H1 (cell line): ENCODE measurements at regions not wholly inside any gene's neighbourhood (a gene's known extent, or its start where the extent isn't known, plus 50 kb on each side); places are given as distances from the start of the nearest gene placed in this dataset.

Source experiments
- CTCF ChIA-PET: fragments of 300-600 bp; sonication (Branson Sonifier 250); formaldehyde crosslinking; loops from one replicate; lab custom pipeline; 2021; ENCODE audit not compliant: partially characterized antibody; lab: Charles Lee
- POLR2A ChIA-PET: fragments of 300-600 bp; sonication (Branson Sonifier 250); formaldehyde crosslinking; loops from one replicate; lab custom pipeline; 2021; ENCODE audit warnings: inconsistent platforms; ENCODE audit not compliant: partially characterized antibody; lab: Charles Lee
- DNase-seq, 2 experiments: peaks; one replicate each; pipeline versions ENCODE4 v3.0.0 to v3.0.0-alpha.2; 2010 to 2022; ENCODE audit warnings: low spot score in 2 of 2, low read depth in 1 of 2, mixed read lengths in 1 of 2
- FAIRE-seq: peaks from 2 replicates; lab custom pipeline; 2011; peaks lifted over from hg19 to GRCh38; lab: Jason Lieb, UNC
- H2AFZ ChIP-seq: 2 replicates; pipeline ENCODE4 v1.8.1; 2012; ENCODE audit warnings: low read length, inconsistent platforms
- H2AK5ac ChIP-seq: 2 replicates; pipeline ENCODE4 v1.6.1; 2013; ENCODE audit warnings: low read depth, low read length
- H2BK120ac ChIP-seq: replicated peaks from 2 replicates; pipeline ENCODE3; 2013; ENCODE audit warnings: low read depth, low read length, inconsistent platforms
- H2BK12ac ChIP-seq: 2 replicates; pipeline ENCODE4 v1.6.1; 2013; ENCODE audit warnings: low read depth, low read length
- H2BK15ac ChIP-seq: 2 replicates; pipeline ENCODE4 v1.6.1; 2013; ENCODE audit warnings: low read length
- H2BK20ac ChIP-seq: 2 replicates; pipeline ENCODE4 v1.6.1; 2013; ENCODE audit warnings: low read length
- H2BK5ac ChIP-seq: 2 replicates; pipeline ENCODE4 v1.6.1; 2013; ENCODE audit warnings: low read depth, low read length
- H3K14ac ChIP-seq: 2 replicates; pipeline ENCODE4 v1.6.1; 2013; ENCODE audit warnings: inconsistent platforms; ENCODE audit not compliant: insufficient read length
- H3K18ac ChIP-seq: 2 replicates; pipeline ENCODE4 v1.6.1; 2013; ENCODE audit warnings: low read length; ENCODE audit errors: extremely low read depth
- H3K23ac ChIP-seq: 2 replicates; pipeline ENCODE4 v1.6.1; 2013; ENCODE audit warnings: inconsistent platforms; ENCODE audit not compliant: insufficient read length
- H3K23me2 ChIP-seq: 2 replicates; pipeline ENCODE4 v1.6.1; 2013; ENCODE audit warnings: low read depth, low read length
- H3K27ac ChIP-seq: 2 replicates; pipeline ENCODE4 v1.6.1; 2011; ENCODE audit warnings: low read depth, low read length, inconsistent platforms
- H3K27me3 ChIP-seq, 4 experiments: replicated peaks in 1 of 4; 1 replicate in 1 of 4; 2 replicates in 3 of 4; pipeline versions ENCODE4 v1.6.1 to v1.8.1; 2011 to 2013; ENCODE audit warnings: low read length in 3 of 4, mild to moderate bottlenecking in 3 of 4, inconsistent platforms in 2 of 4, mixed read lengths in 2 of 4, moderate library complexity in 1 of 4; ENCODE audit not compliant: control insufficient read depth in 3 of 4, insufficient read depth in 3 of 4; ENCODE audit errors: extremely low read depth in 1 of 4
- H3K36me3 ChIP-seq, 4 experiments: 2 replicates each; pipeline versions ENCODE4 v1.6.1 to v1.8.1; 2011 to 2013; ENCODE audit warnings: mild to moderate bottlenecking in 4 of 4, low read length in 3 of 4, moderate library complexity in 2 of 4, control low read depth in 1 of 4, inconsistent platforms in 1 of 4; ENCODE audit not compliant: insufficient read depth in 4 of 4, control insufficient read depth in 2 of 4
- H3K4ac ChIP-seq: replicated peaks from 2 replicates; pipeline ENCODE3; 2013; ENCODE audit warnings: low read length, low read depth, mixed read lengths, inconsistent platforms; ENCODE audit not compliant: insufficient read length
- H3K4me1 ChIP-seq, 4 experiments: replicated peaks in 1 of 4; 1 replicate in 1 of 4; 2 replicates in 3 of 4; pipeline versions ENCODE4 v1.6.1 to v1.8.1; 2011 to 2013; ENCODE audit warnings: low read length in 3 of 4, inconsistent platforms in 2 of 4, mixed read lengths in 1 of 4; ENCODE audit not compliant: insufficient read depth in 4 of 4, control insufficient read depth in 3 of 4
- H3K4me2 ChIP-seq, 2 experiments: 2 replicates each; pipeline versions ENCODE4 v1.6.1 to v1.8.1; 2011 to 2013; ENCODE audit warnings: low read depth in 2 of 2, low read length in 2 of 2, control low read depth in 1 of 2, inconsistent platforms in 1 of 2, mild to moderate bottlenecking in 1 of 2; ENCODE audit not compliant: insufficient read depth in 1 of 2
- H3K4me3 ChIP-seq, 4 experiments: fragments of 200-600, 300-600 bp in 1 of 4; sonication (generic), shearing (Covaris generic), sonication (Bioruptor Twin) in 1 of 4; 2 replicates each; pipeline versions ENCODE4 v1.5.1 to v1.8.1; 2011 to 2016; ENCODE audit warnings: low read length in 4 of 4, low read depth in 3 of 4, control low read depth in 2 of 4, inconsistent platforms in 2 of 4, mild to moderate bottlenecking in 2 of 4, mixed read lengths in 1 of 4, moderate library complexity in 1 of 4; ENCODE audit not compliant: insufficient read depth in 2 of 4; ENCODE audit errors: extremely low read depth in 1 of 4
- H3K56ac ChIP-seq: replicated peaks from 2 replicates; pipeline ENCODE3; 2013; ENCODE audit warnings: low read depth, mild to moderate bottlenecking, mixed read lengths, low read length, inconsistent platforms; ENCODE audit not compliant: insufficient read length
- H3K79me1 ChIP-seq: 2 replicates; pipeline ENCODE4 v1.6.1; 2013; ENCODE audit warnings: low read depth, low read length, control low read depth
- H3K79me2 ChIP-seq, 2 experiments: 2 replicates each; pipeline versions ENCODE4 v1.6.1 to v1.8.1; 2012 to 2013; ENCODE audit warnings: low read length in 2 of 2, mild to moderate bottlenecking in 2 of 2, inconsistent platforms in 1 of 2; ENCODE audit not compliant: insufficient read depth in 2 of 2, control insufficient read depth in 1 of 2
- H3K9ac ChIP-seq, 4 experiments: replicated peaks in 1 of 4; 1 replicate in 1 of 4; 2 replicates in 3 of 4; pipeline versions ENCODE4 v1.6.1 to v1.8.1; 2011 to 2013; ENCODE audit warnings: low read depth in 3 of 4, low read length in 3 of 4, control low read depth in 2 of 4, mild to moderate bottlenecking in 2 of 4, moderate library complexity in 2 of 4, inconsistent platforms in 1 of 4; ENCODE audit errors: extremely low read depth in 1 of 4
- H3K9me3 ChIP-seq, 2 experiments: 2 replicates each; pipeline versions ENCODE4 v1.6.1 to v1.8.1; 2012 to 2013; ENCODE audit warnings: mild to moderate bottlenecking in 2 of 2, moderate library complexity in 2 of 2, control low read depth in 1 of 2, inconsistent platforms in 1 of 2, low read depth in 1 of 2, low read length in 1 of 2, mixed read lengths in 1 of 2; ENCODE audit not compliant: insufficient read depth in 2 of 2
- H4K20me1 ChIP-seq, 2 experiments: replicated peaks in 1 of 2; 2 replicates each; pipeline versions ENCODE3 to v1.8.1; 2011 to 2013; ENCODE audit warnings: inconsistent platforms in 2 of 2, low read length in 2 of 2, mild to moderate bottlenecking in 1 of 2; ENCODE audit not compliant: insufficient read depth in 2 of 2, control insufficient read depth in 1 of 2
- H4K5ac ChIP-seq: 2 replicates; pipeline ENCODE4 v1.6.1; 2013; ENCODE audit warnings: low read length, low read depth, mixed read lengths, inconsistent platforms; ENCODE audit not compliant: insufficient read length
- H4K8ac ChIP-seq: 2 replicates; pipeline ENCODE4 v1.8.0; 2013; ENCODE audit warnings: mild to moderate bottlenecking, moderate library complexity, low read length, inconsistent platforms; ENCODE audit not compliant: insufficient read depth; ENCODE audit errors: extremely low read depth
- H4K91ac ChIP-seq: replicated peaks from 2 replicates; pipeline ENCODE3; 2013; ENCODE audit warnings: low read length, mixed read lengths, inconsistent platforms; ENCODE audit not compliant: insufficient read length
- EGR1 ChIP-seq: IDR thresholded peaks from 2 replicates; pipeline ENCODE4 v1.6.1; 2011; ENCODE audit warnings: low read depth, low read length, borderline replicate concordance
- PHF8 ChIP-seq: fragments of 200-600 bp; sonication (generic); conservative IDR thresholded peaks from 2 replicates; pipeline ENCODE4 v1.7.1; 2012; ENCODE audit warnings: low read depth, mild to moderate bottlenecking, inconsistent platforms, low read length, moderate library complexity
- RAD21 ChIP-seq, 2 experiments: IDR thresholded peaks in 1 of 2; conservative IDR thresholded peaks in 1 of 2; 2 replicates each; pipeline ENCODE4 v1.6.1; 2011; ENCODE audit warnings: low read depth in 2 of 2, low read length in 2 of 2, improper control_type of control experiment in 1 of 2, inconsistent platforms in 1 of 2, mild to moderate bottlenecking in 1 of 2, moderate library complexity in 1 of 2
- RBBP5 ChIP-seq: IDR thresholded peaks from 2 replicates; pipeline ENCODE4 v1.7.1; 2012; ENCODE audit warnings: low read depth, mild to moderate bottlenecking, inconsistent platforms, low read length, moderate library complexity, borderline replicate concordance
- TEAD4 ChIP-seq: IDR thresholded peaks from 2 replicates; pipeline ENCODE4 v1.6.1; 2012; ENCODE audit warnings: low read depth, low read length, inconsistent platforms, mixed read lengths
- WGBS, 2 experiments: shearing (Covaris generic) in 1 of 2; methylation state at CpG; one replicate each; pipeline versions ENCODE4 v1.1.6 to v1.1.7; 2013 to 2015; ENCODE audit warnings: low lambda C conversion rate in 2 of 2, mixed read lengths in 2 of 2, inconsistent platforms in 1 of 2, low coverage in 1 of 2, missing lambda C conversion rate in 1 of 2; ENCODE audit not compliant: insufficient replicate concordance in 2 of 2, insufficient coverage in 1 of 2, insufficient read length in 1 of 2; ENCODE audit errors: extremely low coverage in 1 of 2, missing lambda C conversion rate in 1 of 2; 5-methylcytosine and 5-hydroxymethylcytosine counted together
- TF ChIP-seq, protein P1 (sequence below): IDR thresholded peaks from 2 replicates; pipeline ENCODE4 v1.6.1; 2011; ENCODE audit warnings: low read length, improper control_type of control experiment

- DNase-seq: no peak
- Histone ChIP-seq H3K9me3 (no peaks in the 10 kb centered on the region), H2BK15ac (no peak overlapping the region), H3K27me3 (no peaks in the 10 kb centered on the region), H3K4ac (no peak overlapping the region), H2AFZ (no peak overlapping the region; the same call in 1 of the 2 replicates), H4K5ac (no peak overlapping the region), H3K9ac (no peak overlapping the region), H2AK5ac (no peak overlapping the region), H2BK120ac (no peak overlapping the region), H3K27ac (no peak overlapping the region), H4K8ac (no peak overlapping the region), H3K36me3 (no peaks in the 10 kb centered on the region), H3K4me3 (no peak overlapping the region), H2BK5ac (no peak overlapping the region), H4K20me1 (no peaks in the 10 kb centered on the region), H3K4me1 (no peaks in the 10 kb centered on the region; a peak in 1 of 7 replicates), H2BK12ac (no peak overlapping the region), H3K4me2 (no peak overlapping the region), H3K23me2 (no peaks in the 10 kb centered on the region), H2BK20ac (no peak overlapping the region), H3K14ac (no peak overlapping the region), H3K23ac (no peak overlapping the region), H3K79me1 (no peaks in the 10 kb centered on the region), H3K56ac (no peak overlapping the region), H3K18ac (no peak overlapping the region), H4K91ac (no peak overlapping the region), H3K79me2 (no peaks in the 10 kb centered on the region)
- FAIRE-seq: no peak
- ChIA-PET POLR2A (no interaction called here), CTCF (interaction anchor here (0.6 to 1.1 kb wide), 2 partner anchors 56 to 1780 kb away, joined by 3 read pairs; no protein-coding TSS in a partner anchor)
- WGBS, 2 experiments: 91% methylated on average over 2 of the region's 2 CpGs; no CpG with 5 or more reads in 1 of the 2 experiments
- TF ChIP-seq RBBP5: no peak
- TF ChIP-seq PHF8: no peak
- TF ChIP-seq EGR1: no peak
- TF ChIP-seq, protein P1, sequence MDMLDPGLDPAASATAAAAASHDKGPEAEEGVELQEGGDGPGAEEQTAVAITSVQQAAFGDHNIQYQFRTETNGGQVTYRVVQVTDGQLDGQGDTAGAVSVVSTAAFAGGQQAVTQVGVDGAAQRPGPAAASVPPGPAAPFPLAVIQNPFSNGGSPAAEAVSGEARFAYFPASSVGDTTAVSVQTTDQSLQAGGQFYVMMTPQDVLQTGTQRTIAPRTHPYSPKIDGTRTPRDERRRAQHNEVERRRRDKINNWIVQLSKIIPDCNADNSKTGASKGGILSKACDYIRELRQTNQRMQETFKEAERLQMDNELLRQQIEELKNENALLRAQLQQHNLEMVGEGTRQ: no peak
- TF ChIP-seq TEAD4: no peak
- TF ChIP-seq RAD21 (IDR thresholded peaks at IDR 0.05 in 1 of 2, conservative IDR thresholded peaks at IDR 0.05 in 1 of 2; ENCODE audit: low read depth in 2 of 2, low read length in 2 of 2): no peak
Observed at GRCh38 chr2:145551686-145552085, 1031.8 kb upstream of the ZEB2 start.
